ENCODE measurements at regions not wholly inside any gene's neighbourhood (a gene's known extent, or its start where the extent isn't known, plus 50 kb on each side); places are given as distances from the start of the nearest gene placed in this dataset.
"Not testable (repeated sequence)": the region's sequence is repeated elsewhere in the genome, so short reads cannot be mapped to it uniquely, and the experiment has no call there.

GRCh38 chr5:89830691-89831090 lies 578.9 kb downstream of the CETN3 start:
- Histone ChIP-seq H3K4me3 (ENCODE audit: low read length) (no peak overlapping the region), H3K27ac (ENCODE audit: low read length) (no peak overlapping the region), H3K36me3 (ENCODE audit: control insufficient read depth, insufficient read depth, low read length) (no peaks in the 10 kb centered on the region), H3K27me3 (ENCODE audit: control insufficient read depth, insufficient read depth, low read length) (no peaks in the 10 kb centered on the region), H3K9me3 (ENCODE audit: control insufficient read depth, low read depth, low read length) (no peaks in the 10 kb centered on the region), H3K4me1 (ENCODE audit: control insufficient read depth, insufficient read depth, low read length) (no peaks in the 10 kb centered on the region)
- no peak for DNase-seq
- WGBS (ENCODE audit: insufficient coverage, low lambda C conversion rate), result no CpG with 5 or more reads among the region's 2 CpGs

GRCh38 chr5:89827960-89828359 lies 581.6 kb downstream of the CETN3 start:
- H3K36me3 ChIP-seq (ENCODE audit: control insufficient read depth, insufficient read depth, low read length), result no peaks in the 10 kb centered on the region
- H3K27ac ChIP-seq (ENCODE audit: low read length), result no peak overlapping the region
- WGBS (ENCODE audit: insufficient coverage, low lambda C conversion rate), result 79% methylated on average over 2 of the region's 6 CpGs

GRCh38 chr5:89827359-89827758 lies 582.2 kb downstream of the CETN3 start:
- DNase-seq, result no peak
- Histone ChIP-seq H3K9me3 (ENCODE audit: control insufficient read depth, low read depth, low read length) (no peaks in the 10 kb centered on the region), H3K4me3 (ENCODE audit: low read length) (no peak overlapping the region), H3K4me1 (ENCODE audit: control insufficient read depth, insufficient read depth, low read length) (no peaks in the 10 kb centered on the region), H3K36me3 (ENCODE audit: control insufficient read depth, insufficient read depth, low read length) (no peaks in the 10 kb centered on the region), H3K27me3 (ENCODE audit: control insufficient read depth, insufficient read depth, low read length) (no peaks in the 10 kb centered on the region), H3K27ac (ENCODE audit: low read length) (no peak overlapping the region)
- 81% methylated on average over 4 of the region's 14 CpGs for WGBS (ENCODE audit: insufficient coverage, low lambda C conversion rate)

More at GRCh38 chr5:89827960-89828359, 581.6 kb downstream of the CETN3 start:
- Histone ChIP-seq H3K4me1 (ENCODE audit: control insufficient read depth, insufficient read depth, low read length) (no peaks in the 10 kb centered on the region), H3K9me3 (ENCODE audit: control insufficient read depth, low read depth, low read length) (no peaks in the 10 kb centered on the region), H3K27me3 (ENCODE audit: control insufficient read depth, insufficient read depth, low read length) (no peaks in the 10 kb centered on the region), H3K4me3 (ENCODE audit: low read length) (no peak overlapping the region)
- no peak for DNase-seq

- Histone ChIP-seq H3K9me3 (ENCODE audit: control insufficient read depth, low read depth, low read length) (no peaks in the 10 kb centered on the region), H3K27me3 (ENCODE audit: control insufficient read depth, insufficient read depth, low read length) (no peaks in the 10 kb centered on the region), H3K27ac (ENCODE audit: low read length) (no peak overlapping the region), H3K36me3 (ENCODE audit: control insufficient read depth, insufficient read depth, low read length) (no peaks in the 10 kb centered on the region), H3K4me1 (ENCODE audit: control insufficient read depth, insufficient read depth, low read length) (no peaks in the 10 kb centered on the region), H3K4me3 (ENCODE audit: low read length) (no peak overlapping the region)
- no peak for DNase-seq
- no CpG with 5 or more reads among the region's 8 CpGs for WGBS (ENCODE audit: insufficient coverage, low lambda C conversion rate)
Observed at GRCh38 chr5:89826938-89827337, 582.6 kb downstream of the CETN3 start.

GRCh38 chr5:89823046-89823445 lies 586.5 kb downstream of the CETN3 start:
- Histone ChIP-seq H3K27ac (ENCODE audit: low read length) (no peak overlapping the region), H3K4me3 (ENCODE audit: low read length) (no peak overlapping the region), H3K4me1 (ENCODE audit: control insufficient read depth, insufficient read depth, low read length) (no peaks in the 10 kb centered on the region), H3K36me3 (ENCODE audit: control insufficient read depth, insufficient read depth, low read length) (no peaks in the 10 kb centered on the region), H3K27me3 (ENCODE audit: control insufficient read depth, insufficient read depth, low read length) (no peaks in the 10 kb centered on the region), H3K9me3 (ENCODE audit: control insufficient read depth, low read depth, low read length) (no peaks in the 10 kb centered on the region)
- DNase-seq, result no peak
- WGBS (ENCODE audit: insufficient coverage, low lambda C conversion rate), result no CpG with 5 or more reads among the region's 2 CpGs

GRCh38 chr5:89817841-89818240 lies 591.7 kb downstream of the CETN3 start:
- Histone ChIP-seq H3K27me3 (ENCODE audit: control insufficient read depth, insufficient read depth, low read length) (no peaks in the 10 kb centered on the region), H3K9me3 (ENCODE audit: control insufficient read depth, low read depth, low read length) (no peaks in the 10 kb centered on the region), H3K4me3 (ENCODE audit: low read length) (no peak overlapping the region), H3K4me1 (ENCODE audit: control insufficient read depth, insufficient read depth, low read length) (no peaks in the 10 kb centered on the region), H3K36me3 (ENCODE audit: control insufficient read depth, insufficient read depth, low read length) (no peaks in the 10 kb centered on the region), H3K27ac (ENCODE audit: low read length) (no peak overlapping the region)
- no peak for DNase-seq
- WGBS (ENCODE audit: insufficient coverage, low lambda C conversion rate), result 50% methylated on average over 1 of the region's 4 CpGs

GRCh38 chr5:89816038-89816437 lies 593.5 kb downstream of the CETN3 start:
- DNase-seq, result no peak
- no peak overlapping the region for H3K27ac ChIP-seq (ENCODE audit: low read length)
- WGBS (ENCODE audit: insufficient coverage, low lambda C conversion rate), result 100% methylated on average over 1 of the region's 2 CpGs

GRCh38 chr5:89800735-89801134 lies 608.8 kb downstream of the CETN3 start:
- WGBS (ENCODE audit: insufficient coverage, low lambda C conversion rate), result no CpG with 5 or more reads among the region's 5 CpGs
- not testable (repeated sequence) for H3K9me3 ChIP-seq (ENCODE audit: control insufficient read depth, low read depth, low read length); DNase-seq; H3K27me3 ChIP-seq (ENCODE audit: control insufficient read depth, insufficient read depth, low read length); H3K4me3 ChIP-seq (ENCODE audit: low read length); H3K36me3 ChIP-seq (ENCODE audit: control insufficient read depth, insufficient read depth, low read length); H3K27ac ChIP-seq (ENCODE audit: low read length); H3K4me1 ChIP-seq (ENCODE audit: control insufficient read depth, insufficient read depth, low read length)

More at GRCh38 chr5:89816038-89816437, 593.5 kb downstream of the CETN3 start:
- no peaks in the 10 kb centered on the region for H3K4me1 ChIP-seq (ENCODE audit: control insufficient read depth, insufficient read depth, low read length)
- no peaks in the 10 kb centered on the region for H3K36me3 ChIP-seq (ENCODE audit: control insufficient read depth, insufficient read depth, low read length)
- no peak overlapping the region for H3K4me3 ChIP-seq (ENCODE audit: low read length)
- no peaks in the 10 kb centered on the region for H3K27me3 ChIP-seq (ENCODE audit: control insufficient read depth, insufficient read depth, low read length)
- H3K9me3 ChIP-seq (ENCODE audit: control insufficient read depth, low read depth, low read length), result no peaks in the 10 kb centered on the region

- not testable (repeated sequence) for H3K27ac ChIP-seq (ENCODE audit: low read length); H3K36me3 ChIP-seq (ENCODE audit: control insufficient read depth, insufficient read depth, low read length); H3K4me1 ChIP-seq (ENCODE audit: control insufficient read depth, insufficient read depth, low read length); H3K27me3 ChIP-seq (ENCODE audit: control insufficient read depth, insufficient read depth, low read length); DNase-seq; H3K4me3 ChIP-seq (ENCODE audit: low read length); H3K9me3 ChIP-seq (ENCODE audit: control insufficient read depth, low read depth, low read length)
- 100% methylated on average over 1 of the region's 6 CpGs for WGBS (ENCODE audit: insufficient coverage, low lambda C conversion rate)
Observed at GRCh38 chr5:89794504-89794903, 615.1 kb downstream of the CETN3 start.

- not testable (repeated sequence) for H3K9me3 ChIP-seq (ENCODE audit: control insufficient read depth, low read depth, low read length); H3K36me3 ChIP-seq (ENCODE audit: control insufficient read depth, insufficient read depth, low read length); H3K4me3 ChIP-seq (ENCODE audit: low read length); H3K4me1 ChIP-seq (ENCODE audit: control insufficient read depth, insufficient read depth, low read length); H3K27ac ChIP-seq (ENCODE audit: low read length); DNase-seq; H3K27me3 ChIP-seq (ENCODE audit: control insufficient read depth, insufficient read depth, low read length)
Observed at GRCh38 chr5:89779734-89780133, 629.8 kb downstream of the CETN3 start.

GRCh38 chr5:89777758-89778157 lies 631.8 kb downstream of the CETN3 start:
- H3K4me3 ChIP-seq (ENCODE audit: low read length), result no peak overlapping the region
- no peak overlapping the region for H3K27ac ChIP-seq (ENCODE audit: low read length)
- no peaks in the 10 kb centered on the region for H3K36me3 ChIP-seq (ENCODE audit: control insufficient read depth, insufficient read depth, low read length)
- WGBS (ENCODE audit: insufficient coverage, low lambda C conversion rate), result no CpG with 5 or more reads among the region's 13 CpGs
- peaks cover 8% of the 10 kb centered on the region for H3K9me3 ChIP-seq (ENCODE audit: control insufficient read depth, low read depth, low read length)
- no peak for DNase-seq
- no peaks in the 10 kb centered on the region for H3K4me1 ChIP-seq (ENCODE audit: control insufficient read depth, insufficient read depth, low read length)
- no peaks in the 10 kb centered on the region for H3K27me3 ChIP-seq (ENCODE audit: control insufficient read depth, insufficient read depth, low read length)

Data from large intestine (tissue), 3 donors.